MM.1S (cell line): ENCODE measurements at regions not wholly inside any gene's neighbourhood (a gene's known extent, or its start where the extent isn't known, plus 50 kb on each side); places are given as distances from the start of the nearest gene placed in this dataset.

Experiments used
- CTCF ChIP-seq: fragments of 300-600 bp; sonication (generic); IDR thresholded peaks from 2 replicates; pipeline ENCODE4 v1.5.1; 2016; ENCODE audit warnings: antibody characterized with exemption, low read length, mixed read lengths
- EZH2 ChIP-seq: fragments of 300-600 bp; sonication (generic); optimal IDR thresholded peaks from 2 replicates; pipeline ENCODE3; 2017; ENCODE audit warnings: low read depth, mild to moderate bottlenecking, antibody characterized with exemption, low read length, mixed read lengths

GRCh38 chr5:92467695-92468094 is 1084.6 kb upstream of the ARRDC3 start:
- TF ChIP-seq CTCF (no peak), EZH2 (no peak)
